OCI-LY3 (cell line): ENCODE measurements at regions not wholly inside any gene's neighbourhood (a gene's known extent, or its start where the extent isn't known, plus 50 kb on each side); places are given as distances from the start of the nearest gene placed in this dataset.

ENCODE experiments used
- EZH2phosphoT487 ChIP-seq: fragments of 200-600 bp; shearing (Covaris generic); IDR thresholded peaks from 2 replicates; pipeline ENCODE4 v1.6.1; 2018; ENCODE audit warnings: antibody characterized with exemption, mixed run types, low read depth
- TF ChIP-seq, protein P1 (sequence below): fragments of 200-600, 300-600 bp; sonication (generic); IDR thresholded peaks from 2 replicates; pipeline ENCODE4 v1.5.1; 2014; ENCODE audit warnings: antibody characterized with exemption, low read length, low read depth

DNA sequence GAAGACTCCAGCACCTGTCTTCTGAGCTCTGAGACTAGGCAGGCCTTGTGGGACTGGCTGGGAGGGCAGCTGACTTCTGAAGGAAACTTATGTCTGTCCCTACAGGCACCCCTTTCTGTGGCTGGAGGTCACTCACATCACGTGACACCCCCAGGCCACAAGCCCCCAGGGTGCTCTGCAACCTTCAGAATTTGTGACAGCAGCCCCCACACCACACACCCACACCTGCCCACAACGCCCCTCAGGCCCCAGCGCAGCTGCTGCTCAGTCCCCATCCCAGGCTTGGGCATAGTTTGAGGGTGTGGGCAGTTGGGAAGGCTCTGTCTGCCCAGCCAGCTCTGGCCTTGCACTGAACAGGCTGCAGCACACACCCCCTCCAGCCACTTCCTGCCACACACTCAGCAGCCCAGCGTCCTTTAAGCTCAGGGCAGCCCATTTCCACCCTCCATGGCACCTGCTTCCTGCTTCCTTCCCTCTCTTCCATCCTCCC lies 80.0 kb upstream of the UNC5B start:
- no peak for TF ChIP-seq EZH2phosphoT487
- TF ChIP-seq, protein P1, sequence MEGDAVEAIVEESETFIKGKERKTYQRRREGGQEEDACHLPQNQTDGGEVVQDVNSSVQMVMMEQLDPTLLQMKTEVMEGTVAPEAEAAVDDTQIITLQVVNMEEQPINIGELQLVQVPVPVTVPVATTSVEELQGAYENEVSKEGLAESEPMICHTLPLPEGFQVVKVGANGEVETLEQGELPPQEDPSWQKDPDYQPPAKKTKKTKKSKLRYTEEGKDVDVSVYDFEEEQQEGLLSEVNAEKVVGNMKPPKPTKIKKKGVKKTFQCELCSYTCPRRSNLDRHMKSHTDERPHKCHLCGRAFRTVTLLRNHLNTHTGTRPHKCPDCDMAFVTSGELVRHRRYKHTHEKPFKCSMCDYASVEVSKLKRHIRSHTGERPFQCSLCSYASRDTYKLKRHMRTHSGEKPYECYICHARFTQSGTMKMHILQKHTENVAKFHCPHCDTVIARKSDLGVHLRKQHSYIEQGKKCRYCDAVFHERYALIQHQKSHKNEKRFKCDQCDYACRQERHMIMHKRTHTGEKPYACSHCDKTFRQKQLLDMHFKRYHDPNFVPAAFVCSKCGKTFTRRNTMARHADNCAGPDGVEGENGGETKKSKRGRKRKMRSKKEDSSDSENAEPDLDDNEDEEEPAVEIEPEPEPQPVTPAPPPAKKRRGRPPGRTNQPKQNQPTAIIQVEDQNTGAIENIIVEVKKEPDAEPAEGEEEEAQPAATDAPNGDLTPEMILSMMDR = no peak
